ENCODE measurements at regions not wholly inside any gene's neighbourhood (a gene's known extent, or its start where the extent isn't known, plus 50 kb on each side); places are given as distances from the start of the nearest gene placed in this dataset.
A peak's percentile ranks its signal among the peaks of the same experiment; 100 is the strongest.

DNA sequence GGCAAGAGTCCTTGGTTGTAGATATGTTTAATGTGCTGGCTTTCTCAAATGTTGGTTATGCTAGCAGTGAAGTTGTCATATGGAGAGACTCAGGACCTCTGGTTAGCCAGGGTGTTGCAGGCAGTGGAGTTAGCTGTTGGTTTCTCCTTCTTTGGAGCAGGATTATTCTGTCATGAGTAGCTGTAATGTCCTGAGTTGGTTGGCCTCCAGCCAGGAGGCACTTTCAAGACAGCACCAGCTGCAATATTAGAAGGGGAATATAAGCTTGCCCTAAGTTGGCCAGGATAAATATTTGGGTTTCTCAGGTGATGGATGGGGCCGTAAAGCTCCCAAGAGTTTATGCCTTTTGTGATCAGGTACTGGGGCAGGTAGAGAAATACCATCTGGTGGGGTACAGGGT is 65.5 kb downstream of the MSTN start:
- Histone ChIP-seq H3K4me1 (ENCODE audit: insufficient read depth, low read length) (no peaks in the 10 kb centered on the region), H4K20me1 (ENCODE audit: insufficient read depth, low read length) (no peaks in the 10 kb centered on the region), H2AFZ (ENCODE audit: low read length) (no peak overlapping the region), H3K79me2 (ENCODE audit: insufficient read depth, low read length) (no peaks in the 10 kb centered on the region), H3K4me2 (ENCODE audit: low read depth, low read length) (no peak overlapping the region), H3K9ac (ENCODE audit: insufficient read depth, low read depth, low read length) (no peak overlapping the region), H3K27me3 (ENCODE audit: control insufficient read depth in 1 of 2, insufficient read depth in 2 of 2, low read length in 2 of 2) (0 out of 5 replicates have a peak, but pooled peaks cover 0 to 3% of the 10 kb centered on the region in 2 experiments), H3K27ac (ENCODE audit: extremely low read length, insufficient read depth, low read length) (no peak overlapping the region), H3K4me3 (replicated peaks in 1 of 3; ENCODE audit: insufficient read depth in 1 of 3, low read depth in 2 of 3, low read length in 3 of 3) (no peak overlapping the region), H3K36me3 (replicated peaks in 1 of 2; ENCODE audit: control insufficient read depth in 1 of 2, insufficient read depth in 2 of 2, low read length in 2 of 2) (no peaks in the 10 kb centered on the region), H3K9me3 (ENCODE audit: low read length) (peaks cover 18% of the 10 kb centered on the region; the same call in 1 of the 2 replicates)
- no peak for DNase-seq (ENCODE audit: low spot score)
- no peak for FAIRE-seq
- no TSS peak for BruUV-seq (replicated peaks)
- ChIA-PET POLR2A (no interaction called here), CTCF (ENCODE audit: low intra/inter-chr PET ratio, low total read pairs) (no interaction called here)
- TF ChIP-seq TOE1 (CRISPR knock-in tag; IDR thresholded peaks at IDR 0.05) (no peak), ZNF292 (CRISPR knock-in tag; IDR thresholded peaks at IDR 0.05; ENCODE audit: borderline replicate concordance, low read depth) (no peak), CCDC6 (CRISPR knock-in tag; IDR thresholded peaks at IDR 0.05) (no peak), ZNF263 (CRISPR knock-in tag; IDR thresholded peaks at IDR 0.05) (no peak)
- TF ChIP-seq, protein P1, sequence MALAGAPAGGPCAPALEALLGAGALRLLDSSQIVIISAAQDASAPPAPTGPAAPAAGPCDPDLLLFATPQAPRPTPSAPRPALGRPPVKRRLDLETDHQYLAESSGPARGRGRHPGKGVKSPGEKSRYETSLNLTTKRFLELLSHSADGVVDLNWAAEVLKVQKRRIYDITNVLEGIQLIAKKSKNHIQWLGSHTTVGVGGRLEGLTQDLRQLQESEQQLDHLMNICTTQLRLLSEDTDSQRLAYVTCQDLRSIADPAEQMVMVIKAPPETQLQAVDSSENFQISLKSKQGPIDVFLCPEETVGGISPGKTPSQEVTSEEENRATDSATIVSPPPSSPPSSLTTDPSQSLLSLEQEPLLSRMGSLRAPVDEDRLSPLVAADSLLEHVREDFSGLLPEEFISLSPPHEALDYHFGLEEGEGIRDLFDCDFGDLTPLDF (CRISPR knock-in tag; IDR thresholded peaks at IDR 0.05), result no peak
- intact Hi-C loops (cut with micrococcal nuclease; ENCODE audit: unreplicated experiment) (no loop called here), in situ Hi-C loops (cut with HindIII; ENCODE audit: extremely low pct_ligation_motif_present, low pct_unique_long_range_greater_than_20kb) (no loop called here)
- WGBS (ENCODE audit: low lambda C conversion rate), result 6% methylated on average over 1 of the region's 1 CpG
- ATAC-seq, result no peak

DNA sequence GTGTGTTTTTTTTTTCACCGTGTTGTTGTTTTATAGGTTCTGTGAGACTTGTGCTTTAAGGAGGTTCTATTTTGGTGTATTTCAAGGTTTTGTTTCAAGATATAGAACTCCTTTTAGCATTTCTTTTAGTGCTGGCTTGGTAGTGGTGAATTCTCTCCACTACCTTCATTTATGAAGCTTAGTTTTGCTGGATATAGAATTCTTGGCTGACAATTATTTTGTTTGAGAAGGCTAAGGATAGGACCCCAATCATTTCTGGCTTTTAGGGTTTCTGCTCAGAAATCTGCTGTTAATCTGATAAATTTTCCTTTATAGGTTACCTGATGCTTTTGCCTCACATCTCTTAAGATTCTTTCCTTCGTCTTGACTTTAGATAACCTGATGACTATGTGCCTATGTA is 66.8 kb downstream of the MSTN start:
- FAIRE-seq (no peak), ATAC-seq (no peak), DNase-seq (ENCODE audit: low spot score) (no peak)
- POLR2A ChIA-PET, result no interaction called here
- Histone ChIP-seq H3K4me1 (ENCODE audit: insufficient read depth, low read length) (no peaks in the 10 kb centered on the region), H3K27ac (ENCODE audit: extremely low read length, insufficient read depth, low read length) (no peak overlapping the region), H3K27me3 (ENCODE audit: control insufficient read depth in 1 of 2, insufficient read depth in 2 of 2, low read length in 2 of 2) (no peaks in the 10 kb centered on the region), H2AFZ (ENCODE audit: low read length) (no peak overlapping the region), H3K79me2 (ENCODE audit: insufficient read depth, low read length) (no peaks in the 10 kb centered on the region), H4K20me1 (ENCODE audit: insufficient read depth, low read length) (no peaks in the 10 kb centered on the region), H3K4me2 (ENCODE audit: low read depth, low read length) (no peak overlapping the region), H3K9me3 (ENCODE audit: low read length) (peaks cover 18% of the 10 kb centered on the region; the same call in 1 of the 2 replicates), H3K4me3 (replicated peaks in 1 of 3; ENCODE audit: insufficient read depth in 1 of 3, low read depth in 2 of 3, low read length in 3 of 3) (no peak overlapping the region), H3K9ac (ENCODE audit: insufficient read depth, low read depth, low read length) (no peak overlapping the region), H3K36me3 (replicated peaks in 1 of 2; ENCODE audit: control insufficient read depth in 1 of 2, insufficient read depth in 2 of 2, low read length in 2 of 2) (no peaks in the 10 kb centered on the region)
- TF ChIP-seq ZNF232 (CRISPR knock-in tag; IDR thresholded peaks at IDR 0.05; ENCODE audit: borderline replicate concordance), result no peak
- TF ChIP-seq ZNF136 (CRISPR knock-in tag; IDR thresholded peaks at IDR 0.05; ENCODE audit: low read depth), result peak; percentile 56; the same call in 1 of the 2 replicates
- CTCF ChIA-PET (ENCODE audit: low intra/inter-chr PET ratio, low total read pairs), result no interaction called here
- intact Hi-C loops (cut with micrococcal nuclease; ENCODE audit: unreplicated experiment), result no loop called here
- BruUV-seq (replicated peaks), result no TSS peak
- in situ Hi-C loops (cut with HindIII; ENCODE audit: extremely low pct_ligation_motif_present, low pct_unique_long_range_greater_than_20kb), result no loop called here
- WGBS (ENCODE audit: low lambda C conversion rate), result 0% methylated on average over 2 of the region's 2 CpGs

Measured in HepG2 (cell line).